H4 (cell line): ENCODE measurements at regions not wholly inside any gene's neighbourhood (a gene's known extent, or its start where the extent isn't known, plus 50 kb on each side); places are given as distances from the start of the nearest gene placed in this dataset.

Experiments
- DNase-seq: peaks from one replicate; pipeline ENCODE4 v3.0.0-alpha.2; 2015; ENCODE audit warnings: low spot score

DNA sequence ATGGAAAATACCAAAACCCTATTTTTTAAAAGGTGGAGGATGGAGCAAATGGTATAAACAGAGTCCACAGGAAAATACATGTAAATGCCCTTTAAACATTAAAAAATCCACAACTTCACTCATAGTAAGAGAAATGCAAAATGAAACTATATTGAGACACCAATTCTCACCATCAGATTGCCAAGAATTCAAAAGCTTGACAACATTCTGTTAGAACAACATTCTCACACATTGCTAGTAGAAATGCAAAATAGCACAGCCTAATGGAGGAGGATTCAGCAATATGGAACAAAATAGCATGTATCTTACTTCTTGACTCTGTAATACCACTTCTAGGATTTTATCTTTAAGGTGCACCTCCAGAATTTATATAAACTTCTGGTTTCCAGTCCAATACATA, 351.8 kb downstream of the NXPE2 start:
- DNase-seq: no peak

DNA sequence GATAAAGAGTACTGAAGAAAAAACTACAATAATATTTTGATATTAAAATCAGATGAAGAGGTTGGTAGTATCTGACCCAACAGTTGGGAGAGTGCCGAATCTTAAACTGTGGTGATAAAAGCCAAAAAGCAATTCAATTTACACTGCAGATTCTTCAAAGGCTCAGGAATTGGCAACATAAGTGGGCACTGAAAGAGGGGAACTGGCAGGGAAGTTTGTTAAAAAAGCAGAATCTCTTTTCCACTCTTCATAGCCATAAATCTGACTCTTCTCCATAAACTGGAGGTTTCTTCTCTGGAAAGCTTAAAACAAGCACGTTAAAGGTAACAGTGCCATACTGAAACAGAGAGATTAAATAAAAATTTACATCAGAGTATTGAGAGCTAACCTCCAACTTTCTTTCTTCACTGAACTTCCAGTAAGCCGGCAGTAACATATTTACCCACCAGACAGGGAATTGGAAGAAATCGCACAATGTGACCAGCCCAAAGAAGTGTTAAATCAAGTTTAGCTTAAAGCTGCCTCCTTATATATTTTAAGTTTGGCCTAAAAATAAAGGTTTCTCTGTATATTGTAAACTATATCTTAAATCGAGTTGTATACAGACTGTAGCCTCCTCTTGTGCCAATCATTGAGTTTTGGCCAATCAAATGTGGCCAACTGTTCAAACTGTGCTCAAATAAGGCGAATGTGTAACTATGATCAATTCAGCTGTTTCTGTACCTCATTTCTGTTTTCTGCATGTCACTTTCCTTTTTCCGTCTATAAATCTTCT, 358.3 kb downstream of the NXPE2 start:
- DNase-seq: no peak

DNA sequence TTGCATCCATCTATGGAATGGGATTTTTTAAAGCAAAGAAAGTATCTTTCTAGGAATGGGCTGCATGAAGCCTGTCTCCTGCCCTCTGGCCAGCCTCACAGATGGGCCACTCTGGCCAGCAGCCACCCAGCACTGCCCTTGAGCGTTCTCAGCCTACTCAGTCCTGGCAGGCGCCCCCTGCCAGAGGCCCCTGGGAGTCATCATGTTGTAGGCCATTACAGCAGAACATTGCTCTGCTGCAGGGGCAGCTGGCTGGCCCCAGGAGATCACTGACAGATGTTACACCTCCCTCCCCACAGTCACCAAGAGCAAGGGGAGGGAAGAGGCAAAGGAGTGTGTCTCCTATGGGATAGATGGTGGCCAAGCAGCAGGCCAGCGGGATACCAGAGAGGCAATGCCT, 363.7 kb downstream of the NXPE2 start:
- DNase-seq: no peak

DNA sequence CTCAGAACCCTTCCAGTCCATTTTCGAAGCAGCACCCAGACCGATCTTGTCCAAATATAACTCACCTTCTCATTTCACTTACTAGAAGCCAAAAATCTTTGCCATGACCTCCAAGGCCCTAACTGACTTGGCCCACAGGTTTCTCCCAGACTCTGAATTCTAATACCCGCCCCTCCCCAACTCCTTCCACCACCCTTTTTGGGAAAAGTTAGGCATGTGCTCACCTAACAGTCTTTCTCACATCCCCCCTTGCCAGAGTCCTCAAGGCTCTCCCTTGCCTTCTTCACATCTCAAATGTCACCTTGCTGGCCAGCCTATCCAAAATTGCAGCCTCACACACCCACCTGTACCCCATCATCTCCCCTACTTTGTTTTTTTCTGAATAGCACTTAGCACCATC, 369.3 kb downstream of the NXPE2 start:
- no peak for DNase-seq

DNA sequence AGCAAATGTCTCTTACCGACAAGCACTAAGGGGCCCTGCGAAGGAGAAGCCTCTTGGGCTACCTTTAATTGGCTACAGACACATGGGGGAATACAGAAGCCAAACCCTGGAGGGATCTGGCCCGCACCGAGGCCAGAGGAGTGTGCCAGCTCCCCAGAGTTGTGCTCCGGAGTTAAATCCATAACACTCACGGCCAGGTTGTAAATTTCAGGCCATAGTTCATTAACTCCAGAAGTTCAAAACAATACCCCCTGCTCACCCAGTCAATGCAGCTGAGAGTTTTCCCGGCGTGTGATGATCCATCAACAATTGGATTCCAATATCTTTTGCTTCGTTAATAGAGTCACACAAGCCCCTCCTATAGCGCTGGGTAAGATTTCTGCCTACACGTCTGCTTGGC, 371.5 kb downstream of the NXPE2 start:
- no peak for DNase-seq

DNA sequence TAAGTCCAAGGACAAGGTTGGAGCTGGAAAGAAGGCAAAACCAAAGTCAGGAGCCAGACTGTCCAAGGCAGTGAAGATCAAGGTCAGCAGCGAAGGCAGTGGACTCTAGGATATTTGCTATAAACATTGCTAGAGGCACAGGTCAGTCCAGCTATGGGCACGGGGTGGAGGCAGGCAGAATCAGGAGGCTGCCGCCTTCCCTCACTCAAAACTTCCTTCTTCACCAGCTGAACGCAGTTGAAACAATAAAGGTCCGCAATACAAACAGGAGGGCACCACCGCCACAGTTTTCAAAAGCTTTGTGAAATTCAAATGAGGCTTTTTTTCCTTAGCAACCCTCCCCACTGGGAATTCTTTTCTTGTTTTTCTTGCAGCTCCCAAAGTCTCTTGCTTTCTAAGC, 372.4 kb downstream of the NXPE2 start:
- DNase-seq: no peak

DNA sequence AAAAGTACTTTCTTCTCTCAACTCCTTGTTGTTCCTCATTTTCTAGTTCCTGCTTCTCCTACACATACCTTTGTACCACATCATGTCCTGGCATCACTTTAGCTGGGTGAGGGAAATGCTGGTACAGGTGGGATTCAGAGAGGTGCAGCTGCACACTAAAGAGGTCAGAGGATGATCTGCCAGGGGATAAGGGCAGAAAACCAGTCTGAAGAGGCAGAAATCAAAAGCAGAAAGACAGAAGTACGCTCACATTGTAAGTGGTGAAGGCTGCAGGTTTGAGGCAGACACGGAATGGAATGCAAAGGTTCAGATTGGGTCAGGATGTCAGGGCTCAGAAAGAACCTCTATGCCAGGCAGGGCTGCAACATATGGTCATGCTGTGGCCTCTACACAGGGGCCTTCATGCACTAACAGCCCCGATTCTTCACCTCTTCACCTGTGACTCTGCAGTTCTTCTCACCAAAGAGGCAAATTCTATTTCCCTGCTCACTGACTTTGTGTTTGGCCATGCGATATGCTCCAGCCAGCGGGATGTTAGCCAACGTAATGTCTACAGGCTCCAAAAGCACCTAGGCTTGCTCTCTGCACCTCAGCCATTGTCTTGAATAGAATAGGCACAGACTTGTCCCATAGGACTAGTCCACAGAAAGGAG, 373.7 kb downstream of the NXPE2 start:
- DNase-seq: no peak

DNA sequence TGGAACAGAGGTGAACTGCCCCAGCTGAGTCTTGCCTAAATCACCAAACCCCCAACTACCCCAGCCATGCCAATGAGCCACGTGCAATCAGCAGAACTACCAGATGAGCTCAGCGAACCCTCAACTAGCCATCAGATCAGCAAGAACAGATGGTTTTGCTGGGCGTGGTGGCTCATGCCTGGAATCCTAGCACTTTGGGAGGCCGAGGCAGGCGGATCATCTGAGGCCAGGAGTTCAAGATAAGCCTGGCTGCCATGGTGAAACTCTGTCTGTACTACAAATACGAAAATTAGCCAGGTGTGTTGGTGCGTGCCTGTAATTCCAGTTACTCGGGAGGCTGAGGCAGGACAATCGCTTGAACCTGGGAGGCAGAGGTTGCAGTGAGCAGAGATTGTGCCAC, 374.3 kb downstream of the NXPE2 start:
- DNase-seq: no peak

DNA sequence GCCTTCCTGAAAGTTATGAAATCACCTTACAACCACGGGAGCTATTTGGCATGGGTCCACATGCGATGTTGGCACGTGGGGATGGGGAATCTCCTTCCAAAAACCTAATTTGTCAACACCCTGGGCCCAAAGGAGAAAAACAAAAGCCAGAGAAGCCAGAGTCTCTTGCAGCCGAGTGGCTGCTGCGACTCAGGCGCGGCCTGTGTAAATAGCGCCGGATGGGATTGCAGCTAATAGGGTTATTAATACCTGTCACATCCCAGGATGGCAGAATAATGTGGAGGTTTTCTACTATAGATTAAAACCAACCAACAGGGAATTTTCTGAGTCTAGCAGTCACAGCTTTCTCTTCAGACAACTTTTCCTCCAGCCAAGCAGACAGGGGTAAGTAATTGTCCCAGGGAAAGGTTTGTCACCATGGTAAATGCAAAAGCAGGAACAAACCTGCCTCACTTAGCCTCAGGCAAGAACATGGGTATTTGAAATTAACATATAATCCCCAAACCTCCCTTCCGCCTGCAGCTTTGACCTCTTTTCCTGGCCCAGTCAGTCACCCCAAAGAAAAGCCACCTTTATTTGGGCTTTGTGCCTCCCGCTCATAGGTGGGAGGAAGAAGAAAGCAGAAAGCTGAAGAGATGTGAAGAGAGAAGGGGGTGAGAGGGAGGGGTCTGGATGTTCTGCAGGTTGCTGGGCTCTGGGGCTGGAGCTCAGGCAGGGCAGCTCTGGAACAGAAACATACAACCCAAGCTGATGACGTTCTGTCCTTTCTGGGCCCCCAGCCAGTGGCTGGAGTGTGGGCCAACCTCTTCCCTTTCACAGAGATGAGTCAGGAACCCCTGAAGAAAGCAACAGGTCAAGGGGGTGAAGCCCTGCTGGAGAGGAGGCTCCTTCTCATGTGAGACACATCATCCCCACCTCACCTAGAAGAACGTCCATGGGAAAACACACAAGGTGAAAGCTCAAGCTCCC, 376.5 kb downstream of the NXPE2 start:
- no peak for DNase-seq

DNA sequence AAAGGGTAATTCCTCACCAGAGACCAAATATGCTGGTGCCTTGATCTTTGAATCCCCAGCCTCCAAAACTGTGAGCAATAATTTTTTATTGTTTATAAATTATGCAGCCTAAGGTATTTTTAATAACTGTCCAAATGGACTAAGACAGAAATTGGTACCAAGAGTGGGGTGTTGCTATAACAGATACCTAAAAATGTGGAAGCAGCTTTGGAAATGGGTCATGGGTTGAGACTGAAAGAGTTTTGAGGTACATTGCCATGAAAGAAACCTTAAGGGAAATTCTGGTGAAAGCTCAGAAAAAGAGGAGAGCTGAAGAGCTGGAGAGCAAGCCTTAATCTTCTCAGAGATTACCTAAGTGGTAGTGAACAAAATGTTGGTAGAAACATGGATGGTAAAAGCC, 378.2 kb downstream of the NXPE2 start:
- DNase-seq: no peak

DNA sequence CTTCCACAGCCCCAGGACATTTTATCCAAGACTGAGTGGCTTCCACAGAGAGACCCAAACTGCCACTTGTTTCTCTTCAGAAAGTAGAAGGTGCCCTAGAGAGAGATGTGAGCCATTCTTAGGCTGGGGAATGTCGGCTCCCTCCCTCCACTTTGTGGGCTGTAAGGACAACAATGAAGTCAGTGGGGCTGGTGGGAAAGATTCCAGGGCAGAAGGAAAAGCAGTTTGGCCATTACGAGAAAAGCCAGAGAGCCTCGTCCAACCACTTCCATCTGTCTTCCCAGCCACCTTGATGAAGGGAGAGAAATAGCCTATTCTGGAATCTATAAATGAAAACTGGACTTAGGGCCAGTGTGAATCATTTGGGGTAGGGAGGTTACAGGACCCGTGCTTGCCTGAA, 382.5 kb downstream of the NXPE2 start:
- DNase-seq: no peak

DNA sequence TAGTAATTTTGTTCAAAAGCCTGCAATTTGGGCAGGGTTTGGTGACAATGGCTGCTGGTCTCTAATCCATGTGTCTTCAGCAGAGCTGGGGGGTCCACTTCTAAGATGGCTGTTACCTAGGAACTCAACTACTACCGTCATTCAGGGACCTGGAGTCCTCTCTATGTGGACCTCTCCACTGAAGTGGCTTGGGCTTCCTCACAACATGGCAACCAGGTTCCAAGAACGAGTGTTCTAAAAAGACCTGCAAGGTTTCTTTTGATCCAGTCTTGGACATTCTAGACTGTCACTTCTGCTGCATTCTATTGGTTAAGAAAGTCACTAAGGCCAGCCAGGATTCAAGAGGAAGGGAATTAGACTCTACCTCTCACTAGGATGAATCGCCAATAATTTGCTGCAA, 387.0 kb downstream of the NXPE2 start:
- no peak for DNase-seq

DNA sequence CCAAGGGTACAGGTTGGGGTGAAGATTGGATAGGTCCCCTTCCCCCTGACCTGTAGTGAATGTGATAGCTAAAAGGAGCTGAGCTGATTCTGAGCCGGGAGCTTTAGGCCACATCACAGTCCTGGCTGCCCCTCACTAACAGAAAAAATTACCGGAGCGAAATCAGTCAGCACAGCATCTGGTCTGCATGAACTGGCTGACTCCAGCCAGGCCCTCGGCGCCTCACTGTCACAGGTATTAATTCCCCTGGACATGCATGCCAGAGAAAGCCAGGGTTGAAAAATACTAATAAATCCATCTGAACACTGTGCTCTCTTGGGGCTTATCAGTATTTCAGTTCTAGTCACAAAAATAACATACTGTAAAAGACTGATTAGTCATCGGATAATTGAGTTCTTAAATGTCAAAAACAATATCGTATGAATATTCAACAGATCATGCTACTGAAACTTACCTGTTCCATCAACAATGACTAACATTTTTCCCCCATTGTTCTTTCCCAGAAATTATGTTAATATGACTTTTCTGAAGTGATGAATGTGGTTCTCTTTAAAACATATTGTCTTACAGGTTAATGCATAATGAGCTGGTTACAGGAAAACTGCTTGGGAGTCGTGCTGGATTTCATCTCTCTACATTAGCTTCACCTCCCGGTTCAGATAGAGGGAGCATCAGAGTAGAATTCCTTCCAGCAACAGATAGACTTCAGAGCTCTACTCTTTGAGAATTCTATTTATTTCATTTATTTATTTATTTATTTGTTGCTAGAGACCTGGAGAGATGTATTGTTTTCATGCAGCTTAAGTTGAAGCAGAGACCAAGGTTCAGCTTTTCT, 387.7 kb downstream of the NXPE2 start:
- no peak for DNase-seq

DNA sequence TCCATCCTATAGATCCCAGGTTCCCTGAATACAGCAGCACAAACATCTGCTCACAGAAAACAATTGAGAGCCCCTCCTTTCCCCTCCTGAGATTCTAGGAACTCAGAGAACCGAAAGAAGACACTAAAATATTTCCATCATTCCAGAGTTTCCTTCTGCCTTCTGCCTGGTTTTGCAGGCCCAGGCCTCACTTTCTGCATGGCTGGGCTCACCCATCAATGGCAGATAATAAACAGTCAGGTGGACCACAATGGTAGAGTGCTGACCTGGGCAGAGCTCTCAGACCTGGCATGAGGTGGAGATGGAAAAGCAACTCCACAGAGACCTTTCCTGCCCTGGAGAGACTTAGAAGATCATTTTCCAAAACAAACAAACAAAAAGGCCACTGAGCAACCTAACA, 389.1 kb downstream of the NXPE2 start:
- no peak for DNase-seq

DNA sequence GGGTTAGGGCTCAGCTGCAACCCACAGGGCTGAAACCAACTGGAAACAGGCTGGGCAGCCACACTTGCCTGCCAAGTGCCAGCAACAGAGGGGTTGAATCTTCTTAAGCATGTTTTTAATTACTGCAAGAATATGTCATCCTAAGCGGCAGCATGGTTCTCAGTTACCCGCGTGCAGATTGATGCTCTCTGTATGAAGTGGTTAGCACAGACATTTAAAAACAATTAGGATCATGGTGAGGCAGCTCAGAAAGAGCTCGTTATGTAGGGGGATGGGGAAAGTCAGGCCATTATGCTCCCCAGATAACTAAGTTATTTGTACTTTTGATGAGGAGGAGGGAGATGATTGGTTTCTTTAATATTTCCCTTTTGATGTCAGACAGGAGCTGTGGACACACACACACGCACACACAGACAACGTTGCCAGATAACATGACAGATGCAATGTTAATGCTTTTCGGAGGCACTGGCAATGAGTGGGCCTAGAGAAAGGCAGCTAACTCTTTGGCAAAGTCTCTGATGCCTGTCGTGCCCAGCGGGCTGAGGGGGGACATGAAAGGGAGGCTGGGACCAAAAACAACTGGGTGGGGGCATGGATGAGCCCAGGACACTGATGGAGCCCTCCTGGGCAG, 389.7 kb downstream of the NXPE2 start:
- no peak for DNase-seq

DNA sequence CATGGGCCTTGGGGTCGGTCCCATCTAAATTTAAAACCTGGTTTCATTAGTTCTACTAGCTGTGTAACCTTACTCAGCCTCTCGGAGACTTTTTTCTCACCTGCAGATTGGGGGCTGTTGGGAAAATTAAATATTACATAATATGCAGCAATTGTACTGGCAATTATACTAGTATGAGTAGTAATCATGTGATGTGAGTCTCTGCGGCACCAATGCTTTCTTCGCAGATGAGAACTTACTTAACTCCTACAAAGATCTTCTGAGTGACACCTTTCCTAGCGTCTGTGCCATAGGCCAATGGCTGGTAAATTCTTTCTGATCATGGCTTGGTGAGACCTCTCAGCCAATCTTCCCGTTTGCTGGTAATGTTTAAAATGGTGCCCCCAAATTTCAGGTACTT, 391.3 kb downstream of the NXPE2 start:
- no peak for DNase-seq

DNA sequence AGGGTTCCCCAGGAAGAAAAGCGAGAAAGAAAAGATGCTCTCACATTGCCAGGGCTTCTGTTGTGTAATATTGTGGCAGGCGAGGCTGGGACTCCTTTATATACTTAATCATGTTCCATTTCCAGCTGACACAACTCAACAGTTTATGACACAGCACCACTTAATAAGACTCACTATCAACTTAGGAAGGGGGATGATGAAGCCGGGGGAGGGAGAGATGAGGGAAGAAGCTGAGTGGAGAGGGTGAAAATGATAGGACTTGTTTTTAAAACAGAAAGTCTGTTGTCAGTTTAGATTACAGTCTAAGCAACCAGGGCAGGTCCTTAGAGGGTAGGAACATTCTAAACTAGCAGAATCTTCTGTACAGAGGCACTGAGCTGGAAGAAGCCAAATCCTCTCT, 397.0 kb downstream of the NXPE2 start:
- DNase-seq: no peak

DNA sequence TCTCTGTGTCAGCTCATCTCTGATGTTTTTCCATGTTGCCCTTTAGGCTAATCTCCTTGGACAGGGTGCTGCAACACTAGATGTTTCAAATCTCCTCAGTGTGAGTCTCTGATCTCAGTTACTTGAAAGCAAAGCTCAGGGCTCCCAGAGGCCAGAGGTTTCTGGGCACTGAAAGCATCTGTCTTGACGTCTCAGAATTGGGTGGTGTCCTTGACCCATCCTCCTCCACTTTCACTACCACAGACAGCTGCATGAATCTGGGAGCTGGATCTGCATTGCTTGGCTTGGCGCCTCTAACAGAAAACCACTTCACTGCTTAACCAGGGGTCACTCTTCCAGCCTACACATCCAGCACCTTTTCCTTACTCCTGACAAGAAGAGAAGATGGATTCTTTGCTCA, 399.4 kb downstream of the NXPE2 start:
- DNase-seq: no peak

DNA sequence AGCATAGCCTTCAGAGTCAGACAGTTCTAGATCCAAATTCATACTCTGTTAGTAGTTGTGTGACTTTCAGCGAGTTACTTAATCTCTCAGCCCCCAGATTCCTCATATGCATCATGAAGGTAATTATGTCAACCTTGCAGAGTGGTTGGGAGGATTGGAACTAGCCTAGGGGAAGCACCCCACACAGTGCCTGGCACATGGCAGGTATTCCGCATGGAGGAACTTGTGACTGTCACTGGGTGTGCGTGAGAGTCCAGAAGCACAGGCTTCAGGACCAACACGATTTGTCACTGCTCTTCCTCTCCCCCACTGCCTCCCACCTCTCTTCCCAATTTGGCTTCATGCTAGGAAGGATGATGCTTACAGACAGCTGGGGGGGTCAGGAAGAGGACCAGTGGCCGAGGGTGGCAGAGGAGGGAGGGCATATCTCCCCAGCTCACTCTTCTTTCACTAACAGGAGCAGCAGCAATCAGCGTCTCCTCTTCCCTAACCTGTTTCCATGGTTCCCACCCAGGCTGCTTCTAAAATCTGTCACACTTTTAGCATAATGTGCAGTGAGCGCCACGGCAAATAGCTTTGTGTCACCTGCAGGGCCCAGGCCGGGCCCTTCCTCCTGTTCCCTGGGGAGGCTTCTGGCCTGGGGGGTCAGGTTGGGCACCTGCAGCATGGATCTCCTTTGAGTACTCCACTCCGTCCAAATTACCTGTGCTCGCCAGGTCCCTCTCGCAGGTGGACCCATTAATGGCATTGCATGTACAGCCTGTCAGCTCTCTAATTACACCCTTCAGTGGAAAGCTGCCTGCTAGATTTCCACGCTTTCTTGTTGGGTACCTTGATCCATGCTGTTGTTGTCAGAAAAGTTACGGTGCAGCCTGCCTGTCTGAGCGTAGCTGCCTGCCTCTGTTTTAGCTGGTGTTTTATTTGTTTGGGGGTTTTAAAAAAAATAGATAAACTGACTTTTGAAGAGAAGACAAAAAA, 400.4 kb downstream of the NXPE2 start:
- no peak for DNase-seq
